WTC11 (cell line): ENCODE measurements at regions not wholly inside any gene's neighbourhood (a gene's known extent, or its start where the extent isn't known, plus 50 kb on each side); places are given as distances from the start of the nearest gene placed in this dataset.

Source experiments
- ARID4B ChIP-seq: sonication (generic); formaldehyde crosslinking; IDR thresholded peaks from 2 replicates; pipeline ENCODE4 v1.8.0; 2023; ENCODE audit warnings: missing genetic modification reagents, mild to moderate bottlenecking, borderline replicate concordance
- ATF1 ChIP-seq: sonication (generic); formaldehyde crosslinking; IDR thresholded peaks from 2 replicates; pipeline ENCODE4 v1.8.1; 2023; ENCODE audit warnings: mild to moderate bottlenecking, moderate library complexity, missing genetic modification reagents
- ATF2 ChIP-seq: sonication (generic); formaldehyde crosslinking; IDR thresholded peaks from 2 replicates; pipeline ENCODE4 v1.8.1; 2022; ENCODE audit warnings: low read depth, missing genetic modification reagents, borderline replicate concordance
- ATF3 ChIP-seq: sonication (generic); formaldehyde crosslinking; conservative IDR thresholded peaks from 2 replicates; pipeline ENCODE4 v1.8.1; 2022; ENCODE audit warnings: mild to moderate bottlenecking, missing genetic modification reagents
- CBFB ChIP-seq: sonication (generic); formaldehyde crosslinking; IDR thresholded peaks from 2 replicates; pipeline ENCODE4 v1.8.1; 2022; ENCODE audit warnings: mild to moderate bottlenecking, low read depth, missing genetic modification reagents
- CTCF ChIP-seq: fragments of 200-600 bp; IDR thresholded peaks from 2 replicates; pipeline ENCODE4 v1.8.0; 2022; ENCODE audit warnings: antibody characterized with exemption
- E2F4 ChIP-seq: sonication (generic); formaldehyde crosslinking; IDR thresholded peaks from 2 replicates; pipeline ENCODE4 v1.8.1; 2022; ENCODE audit warnings: low read depth, mild to moderate bottlenecking, moderate library complexity, missing genetic modification reagents, borderline replicate concordance
- MLX ChIP-seq: sonication (generic); formaldehyde crosslinking; IDR thresholded peaks from 2 replicates; pipeline ENCODE4 v1.8.1; 2023; ENCODE audit warnings: mild to moderate bottlenecking, missing genetic modification reagents, moderate library complexity
- NR3C1 ChIP-seq: sonication (generic); formaldehyde crosslinking; conservative IDR thresholded peaks from 2 replicates; pipeline ENCODE4 v1.8.1; 2023; ENCODE audit warnings: low read depth, mild to moderate bottlenecking, missing genetic modification reagents
- RORB ChIP-seq: fragments of 250-450 bp; sonication (Bioruptor Pico); IDR thresholded peaks from 2 replicates; pipeline ENCODE4 v1.9.0; 2021; ENCODE audit warnings: mild to moderate bottlenecking
- TCF7 ChIP-seq: sonication (generic); formaldehyde crosslinking; IDR thresholded peaks from 2 replicates; pipeline ENCODE4 v1.8.0; 2022; ENCODE audit warnings: mild to moderate bottlenecking, low read depth, missing genetic modification reagents, moderate library complexity
- TEAD4 ChIP-seq: sonication (generic); formaldehyde crosslinking; IDR thresholded peaks from 2 replicates; pipeline ENCODE4 v1.8.0; 2022; ENCODE audit warnings: mild to moderate bottlenecking, missing genetic modification reagents
- ZNF121 ChIP-seq: sonication (generic); formaldehyde crosslinking; IDR thresholded peaks from 2 replicates; pipeline ENCODE4 v1.8.0; 2023; ENCODE audit warnings: missing genetic modification reagents
- ZNF317 ChIP-seq: sonication (generic); formaldehyde crosslinking; IDR thresholded peaks from 2 replicates; pipeline ENCODE4 v1.8.1; 2023; ENCODE audit warnings: low read depth, mild to moderate bottlenecking, moderate library complexity, missing genetic modification reagents, borderline replicate concordance

- TF ChIP-seq E2F4 (CRISPR knock-in tag) (no peak), ATF1 (CRISPR knock-in tag) (no peak), CTCF (no peak), ATF2 (CRISPR knock-in tag) (no peak), TEAD4 (CRISPR knock-in tag) (no peak), ZNF317 (CRISPR knock-in tag) (no peak), TCF7 (CRISPR knock-in tag) (no peak), ATF3 (CRISPR knock-in tag) (no peak), NR3C1 (no peak), CBFB (CRISPR knock-in tag) (no peak), MLX (CRISPR knock-in tag) (no peak), RORB (CRISPR knock-in tag) (no peak), ARID4B (CRISPR knock-in tag) (no peak), ZNF121 (CRISPR knock-in tag) (no peak)
Measured at GRCh38 chr2:37767046-37767445, 95.6 kb upstream of the CDC42EP3 start.
